ENCODE measurements at regions not wholly inside any gene's neighbourhood (a gene's known extent, or its start where the extent isn't known, plus 50 kb on each side); places are given as distances from the start of the nearest gene placed in this dataset.

- TF ChIP-seq, protein P1, sequence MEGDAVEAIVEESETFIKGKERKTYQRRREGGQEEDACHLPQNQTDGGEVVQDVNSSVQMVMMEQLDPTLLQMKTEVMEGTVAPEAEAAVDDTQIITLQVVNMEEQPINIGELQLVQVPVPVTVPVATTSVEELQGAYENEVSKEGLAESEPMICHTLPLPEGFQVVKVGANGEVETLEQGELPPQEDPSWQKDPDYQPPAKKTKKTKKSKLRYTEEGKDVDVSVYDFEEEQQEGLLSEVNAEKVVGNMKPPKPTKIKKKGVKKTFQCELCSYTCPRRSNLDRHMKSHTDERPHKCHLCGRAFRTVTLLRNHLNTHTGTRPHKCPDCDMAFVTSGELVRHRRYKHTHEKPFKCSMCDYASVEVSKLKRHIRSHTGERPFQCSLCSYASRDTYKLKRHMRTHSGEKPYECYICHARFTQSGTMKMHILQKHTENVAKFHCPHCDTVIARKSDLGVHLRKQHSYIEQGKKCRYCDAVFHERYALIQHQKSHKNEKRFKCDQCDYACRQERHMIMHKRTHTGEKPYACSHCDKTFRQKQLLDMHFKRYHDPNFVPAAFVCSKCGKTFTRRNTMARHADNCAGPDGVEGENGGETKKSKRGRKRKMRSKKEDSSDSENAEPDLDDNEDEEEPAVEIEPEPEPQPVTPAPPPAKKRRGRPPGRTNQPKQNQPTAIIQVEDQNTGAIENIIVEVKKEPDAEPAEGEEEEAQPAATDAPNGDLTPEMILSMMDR (conservative IDR thresholded peaks at IDR 0.05 in 1 of 2, IDR thresholded peaks at IDR 0.05 in 1 of 2; ENCODE audit: extremely low read depth in 1 of 2, insufficient read depth in 1 of 2, low read depth in 1 of 2, low read length in 2 of 2), result no peak
- TF ChIP-seq EZH2 (IDR thresholded peaks at IDR 0.05; ENCODE audit: borderline replicate concordance, low read length), result no peak
Observed at GRCh38 chr17:5762191-5762590, 177.9 kb upstream of the NLRP1 start.
